ENCODE measurements at regions not wholly inside any gene's neighbourhood (a gene's known extent, or its start where the extent isn't known, plus 50 kb on each side); places are given as distances from the start of the nearest gene placed in this dataset.

GRCh38 chr13:44221657-44222056 lies 152.0 kb upstream of the SERP2 start:
- no peaks in the 10 kb centered on the region for H4K20me1 ChIP-seq (ENCODE audit: insufficient read depth, low read length, poor library complexity, severe bottlenecking)
- H3K9me2 ChIP-seq (replicated peaks; ENCODE audit: low read depth, low read length) = no peaks in the 10 kb centered on the region
- no peaks in the 10 kb centered on the region for H3K79me2 ChIP-seq (ENCODE audit: insufficient read depth, low read length)
- H2AFZ ChIP-seq (ENCODE audit: low read length) = no peak overlapping the region
- H3F3A ChIP-seq (ENCODE audit: low read depth) = no peaks in the 10 kb centered on the region
- H3K4me1 ChIP-seq (ENCODE audit: insufficient read depth, low read length, poor library complexity, severe bottlenecking) = no peaks in the 10 kb centered on the region
- no peak overlapping the region for H3K9ac ChIP-seq (ENCODE audit: low read depth, low read length, poor library complexity, severe bottlenecking)
- H3K9me3 ChIP-seq (ENCODE audit: insufficient read depth, low read depth, low read length) = no peaks in the 10 kb centered on the region
- no peak for TF ChIP-seq EZH2phosphoT487 (IDR thresholded peaks at IDR 0.05; ENCODE audit: borderline replicate concordance)
- TF ChIP-seq, protein P1, sequence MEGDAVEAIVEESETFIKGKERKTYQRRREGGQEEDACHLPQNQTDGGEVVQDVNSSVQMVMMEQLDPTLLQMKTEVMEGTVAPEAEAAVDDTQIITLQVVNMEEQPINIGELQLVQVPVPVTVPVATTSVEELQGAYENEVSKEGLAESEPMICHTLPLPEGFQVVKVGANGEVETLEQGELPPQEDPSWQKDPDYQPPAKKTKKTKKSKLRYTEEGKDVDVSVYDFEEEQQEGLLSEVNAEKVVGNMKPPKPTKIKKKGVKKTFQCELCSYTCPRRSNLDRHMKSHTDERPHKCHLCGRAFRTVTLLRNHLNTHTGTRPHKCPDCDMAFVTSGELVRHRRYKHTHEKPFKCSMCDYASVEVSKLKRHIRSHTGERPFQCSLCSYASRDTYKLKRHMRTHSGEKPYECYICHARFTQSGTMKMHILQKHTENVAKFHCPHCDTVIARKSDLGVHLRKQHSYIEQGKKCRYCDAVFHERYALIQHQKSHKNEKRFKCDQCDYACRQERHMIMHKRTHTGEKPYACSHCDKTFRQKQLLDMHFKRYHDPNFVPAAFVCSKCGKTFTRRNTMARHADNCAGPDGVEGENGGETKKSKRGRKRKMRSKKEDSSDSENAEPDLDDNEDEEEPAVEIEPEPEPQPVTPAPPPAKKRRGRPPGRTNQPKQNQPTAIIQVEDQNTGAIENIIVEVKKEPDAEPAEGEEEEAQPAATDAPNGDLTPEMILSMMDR (conservative IDR thresholded peaks at IDR 0.05; ENCODE audit: low read length) = no peak
- H3K36me3 ChIP-seq (ENCODE audit: insufficient read depth, low read length) = no peaks in the 10 kb centered on the region
- no peak overlapping the region for H3K4me2 ChIP-seq (ENCODE audit: low read depth, low read length, poor library complexity, severe bottlenecking)
- no peaks in the 10 kb centered on the region for H3K27me3 ChIP-seq (ENCODE audit: insufficient read depth, low read length, poor library complexity, severe bottlenecking)
- no peak overlapping the region for H3K4me3 ChIP-seq (ENCODE audit: low read length, poor library complexity, severe bottlenecking)

GRCh38 chr13:44223770-44224444 lies 149.7 kb upstream of the SERP2 start:
- Histone ChIP-seq H3K4me1 (ENCODE audit: insufficient read depth, low read length, poor library complexity, severe bottlenecking) (no peaks in the 10 kb centered on the region), H4K20me1 (ENCODE audit: insufficient read depth, low read length, poor library complexity, severe bottlenecking) (no peaks in the 10 kb centered on the region), H3K9ac (ENCODE audit: low read depth, low read length, poor library complexity, severe bottlenecking) (no peak overlapping the region), H3K36me3 (ENCODE audit: insufficient read depth, low read length) (no peaks in the 10 kb centered on the region), H3F3A (ENCODE audit: low read depth) (no peaks in the 10 kb centered on the region), H3K27me3 (ENCODE audit: insufficient read depth, low read length, poor library complexity, severe bottlenecking) (no peaks in the 10 kb centered on the region), H3K79me2 (ENCODE audit: insufficient read depth, low read length) (no peaks in the 10 kb centered on the region), H3K4me2 (ENCODE audit: low read depth, low read length, poor library complexity, severe bottlenecking) (no peak overlapping the region), H3K9me2 (replicated peaks; ENCODE audit: low read depth, low read length) (no peaks in the 10 kb centered on the region), H2AFZ (ENCODE audit: low read length) (no peak overlapping the region), H3K4me3 (ENCODE audit: low read length, poor library complexity, severe bottlenecking) (no peak overlapping the region), H3K9me3 (ENCODE audit: insufficient read depth, low read depth, low read length) (no peaks in the 10 kb centered on the region)
- no peak for TF ChIP-seq EZH2phosphoT487 (IDR thresholded peaks at IDR 0.05; ENCODE audit: borderline replicate concordance)
- TF ChIP-seq, protein P1 (conservative IDR thresholded peaks at IDR 0.05; ENCODE audit: low read length) = no peak

DNA sequence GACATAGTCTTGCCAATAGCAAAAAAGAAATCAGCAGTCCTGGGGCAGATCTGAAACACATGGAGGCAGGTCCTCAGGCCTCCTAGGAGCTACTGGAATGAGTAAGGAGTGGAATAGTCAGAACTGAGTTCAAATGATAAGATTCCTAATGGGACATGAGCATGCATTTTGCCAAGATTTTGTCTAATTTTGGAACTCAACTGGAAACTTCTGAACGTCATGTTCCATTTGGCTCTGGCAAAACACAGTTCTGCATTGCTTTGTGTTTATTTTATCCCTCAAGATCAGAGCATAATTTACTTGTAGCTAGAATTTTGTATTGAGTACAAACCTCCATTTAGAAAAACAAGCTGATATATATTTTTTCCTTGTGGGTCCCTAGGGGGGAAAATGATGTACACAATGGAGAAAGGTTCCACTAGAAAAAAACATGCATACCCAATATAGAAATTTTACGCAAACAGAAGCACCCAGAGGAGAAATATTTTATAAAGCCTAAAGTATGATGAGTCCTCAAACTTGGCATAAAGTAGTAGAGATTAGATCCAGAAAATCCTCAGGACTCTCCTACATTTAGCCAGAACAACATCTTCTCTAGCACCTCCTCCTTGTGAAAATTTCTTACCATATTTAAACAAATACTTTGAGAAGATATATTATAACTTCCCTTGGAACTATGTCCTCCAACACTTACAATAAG lies 149.0 kb upstream of the SERP2 start:
- TF ChIP-seq, protein P1 (conservative IDR thresholded peaks at IDR 0.05; ENCODE audit: low read length) = no peak
- TF ChIP-seq EZH2phosphoT487 (IDR thresholded peaks at IDR 0.05; ENCODE audit: borderline replicate concordance) = no peak
- Histone ChIP-seq H3K9me2 (replicated peaks; ENCODE audit: low read depth, low read length) (no peaks in the 10 kb centered on the region), H3K9me3 (ENCODE audit: insufficient read depth, low read depth, low read length) (no peaks in the 10 kb centered on the region), H3F3A (ENCODE audit: low read depth) (no peaks in the 10 kb centered on the region), H3K27me3 (ENCODE audit: insufficient read depth, low read length, poor library complexity, severe bottlenecking) (no peaks in the 10 kb centered on the region), H4K20me1 (ENCODE audit: insufficient read depth, low read length, poor library complexity, severe bottlenecking) (no peaks in the 10 kb centered on the region), H2AFZ (ENCODE audit: low read length) (no peak overlapping the region), H3K79me2 (ENCODE audit: insufficient read depth, low read length) (no peaks in the 10 kb centered on the region), H3K4me1 (ENCODE audit: insufficient read depth, low read length, poor library complexity, severe bottlenecking) (no peaks in the 10 kb centered on the region), H3K9ac (ENCODE audit: low read depth, low read length, poor library complexity, severe bottlenecking) (no peak overlapping the region), H3K36me3 (ENCODE audit: insufficient read depth, low read length) (no peaks in the 10 kb centered on the region), H3K4me3 (ENCODE audit: low read length, poor library complexity, severe bottlenecking) (no peak overlapping the region), H3K4me2 (ENCODE audit: low read depth, low read length, poor library complexity, severe bottlenecking) (no peak overlapping the region)
